ENCODE measurements at regions not wholly inside any gene's neighbourhood (a gene's known extent, or its start where the extent isn't known, plus 50 kb on each side); places are given as distances from the start of the nearest gene placed in this dataset.

- Histone ChIP-seq H3K9me3 (ENCODE audit: low read length) (no peaks in the 10 kb centered on the region), H4K20me1 (ENCODE audit: insufficient read depth, low read length) (no peaks in the 10 kb centered on the region), H3K79me2 (ENCODE audit: insufficient read depth, low read length) (no peaks in the 10 kb centered on the region), H3K27me3 (ENCODE audit: insufficient read depth, low read length) (no peaks in the 10 kb centered on the region), H3F3A (ENCODE audit: insufficient read depth, low read length) (no peaks in the 10 kb centered on the region), H3K4me1 (ENCODE audit: insufficient read depth, low read length, severe bottlenecking) (no peaks in the 10 kb centered on the region), H3K4me3 (ENCODE audit: low read depth, low read length, poor library complexity, severe bottlenecking) (no peak overlapping the region), H3K4me2 (ENCODE audit: low read length) (no peak overlapping the region), H3K27ac (ENCODE audit: low read depth, low read length, poor library complexity, severe bottlenecking) (no peak overlapping the region), H3K9ac (ENCODE audit: low read length) (no peak overlapping the region), H3K36me3 (ENCODE audit: insufficient read depth, low read length) (no peaks in the 10 kb centered on the region), H3K9me2 (ENCODE audit: low read depth, low read length) (no peaks in the 10 kb centered on the region), H2AFZ (ENCODE audit: low read length) (no peak overlapping the region)
- TF ChIP-seq CTCF (IDR thresholded peaks at IDR 0.05; ENCODE audit: low read length) (no peak), EZH2 (IDR thresholded peaks at IDR 0.05; ENCODE audit: borderline replicate concordance, low read length) (no peak)
Observed at GRCh38 chr13:73387318-73387717, 328.5 kb downstream of the KLF5 start.

DNA sequence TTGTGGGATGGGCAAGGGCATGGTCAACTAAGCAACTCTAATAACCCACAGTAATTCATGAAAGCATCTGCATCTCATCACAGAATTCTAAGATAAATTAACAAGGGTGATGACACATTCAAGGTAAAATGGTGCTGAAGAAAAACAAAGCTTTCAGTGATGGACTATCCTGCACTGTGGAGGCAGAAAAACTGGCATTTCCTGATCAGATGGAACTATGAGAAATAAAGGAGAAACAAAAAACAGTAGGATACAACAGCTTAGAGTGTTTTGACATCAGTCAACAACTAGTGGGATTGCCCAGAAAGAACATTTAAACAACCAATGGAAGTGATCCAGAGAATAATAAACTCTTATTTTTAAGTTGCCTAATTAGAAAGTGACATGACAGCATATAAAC is 327.0 kb downstream of the KLF5 start:
- Histone ChIP-seq H3K4me3 (ENCODE audit: low read depth, low read length, poor library complexity, severe bottlenecking) (no peak overlapping the region), H3K27ac (ENCODE audit: low read depth, low read length, poor library complexity, severe bottlenecking) (no peak overlapping the region), H3F3A (ENCODE audit: insufficient read depth, low read length) (no peaks in the 10 kb centered on the region), H4K20me1 (ENCODE audit: insufficient read depth, low read length) (no peaks in the 10 kb centered on the region), H3K79me2 (ENCODE audit: insufficient read depth, low read length) (no peaks in the 10 kb centered on the region), H3K9me3 (ENCODE audit: low read length) (no peaks in the 10 kb centered on the region), H3K9ac (ENCODE audit: low read length) (no peak overlapping the region), H3K4me1 (ENCODE audit: insufficient read depth, low read length, severe bottlenecking) (no peaks in the 10 kb centered on the region), H3K27me3 (ENCODE audit: insufficient read depth, low read length) (no peaks in the 10 kb centered on the region), H3K36me3 (ENCODE audit: insufficient read depth, low read length) (no peaks in the 10 kb centered on the region), H3K9me2 (ENCODE audit: low read depth, low read length) (no peaks in the 10 kb centered on the region), H3K4me2 (ENCODE audit: low read length) (no peak overlapping the region), H2AFZ (ENCODE audit: low read length) (no peak overlapping the region)
- TF ChIP-seq EZH2 (IDR thresholded peaks at IDR 0.05; ENCODE audit: borderline replicate concordance, low read length) = no peak
- no peak for TF ChIP-seq CTCF (IDR thresholded peaks at IDR 0.05; ENCODE audit: low read length)

- Histone ChIP-seq H3K79me2 (ENCODE audit: insufficient read depth, low read length) (no peaks in the 10 kb centered on the region), H3K9ac (ENCODE audit: low read length) (no peak overlapping the region), H3K36me3 (ENCODE audit: insufficient read depth, low read length) (no peaks in the 10 kb centered on the region), H2AFZ (ENCODE audit: low read length) (no peak overlapping the region), H4K20me1 (ENCODE audit: insufficient read depth, low read length) (no peaks in the 10 kb centered on the region), H3K9me3 (ENCODE audit: low read length) (no peaks in the 10 kb centered on the region), H3K4me3 (ENCODE audit: low read depth, low read length, poor library complexity, severe bottlenecking) (no peak overlapping the region), H3K9me2 (ENCODE audit: low read depth, low read length) (no peaks in the 10 kb centered on the region), H3K27ac (ENCODE audit: low read depth, low read length, poor library complexity, severe bottlenecking) (no peak overlapping the region), H3K4me2 (ENCODE audit: low read length) (no peak overlapping the region), H3F3A (ENCODE audit: insufficient read depth, low read length) (no peaks in the 10 kb centered on the region), H3K27me3 (ENCODE audit: insufficient read depth, low read length) (no peaks in the 10 kb centered on the region), H3K4me1 (ENCODE audit: insufficient read depth, low read length, severe bottlenecking) (no peaks in the 10 kb centered on the region)
- TF ChIP-seq EZH2 (IDR thresholded peaks at IDR 0.05; ENCODE audit: borderline replicate concordance, low read length) (no peak), CTCF (IDR thresholded peaks at IDR 0.05; ENCODE audit: low read length) (no peak)
Observed at GRCh38 chr13:73372666-73373627, 314.1 kb downstream of the KLF5 start.
